SH-SY5Y (cell line): ENCODE measurements at regions not wholly inside any gene's neighbourhood (a gene's known extent, or its start where the extent isn't known, plus 50 kb on each side); places are given as distances from the start of the nearest gene placed in this dataset.

Experiments
- GATA2 ChIP-seq: IDR thresholded peaks from 2 replicates; pipeline ENCODE4 v1.6.1; 2011; ENCODE audit warnings: mild to moderate bottlenecking, low read depth, low read length
- GATA3 ChIP-seq: IDR thresholded peaks from 2 replicates; pipeline ENCODE4 v1.6.1; 2011; ENCODE audit warnings: low read depth, mild to moderate bottlenecking, low read length, moderate library complexity

GRCh38 chr11:34824425-34824824, 91.8 kb downstream of the APIP start:
- no peak for TF ChIP-seq GATA3
- TF ChIP-seq GATA2 = no peak
